ENCODE measurements at regions not wholly inside any gene's neighbourhood (a gene's known extent, or its start where the extent isn't known, plus 50 kb on each side); places are given as distances from the start of the nearest gene placed in this dataset.

DNA sequence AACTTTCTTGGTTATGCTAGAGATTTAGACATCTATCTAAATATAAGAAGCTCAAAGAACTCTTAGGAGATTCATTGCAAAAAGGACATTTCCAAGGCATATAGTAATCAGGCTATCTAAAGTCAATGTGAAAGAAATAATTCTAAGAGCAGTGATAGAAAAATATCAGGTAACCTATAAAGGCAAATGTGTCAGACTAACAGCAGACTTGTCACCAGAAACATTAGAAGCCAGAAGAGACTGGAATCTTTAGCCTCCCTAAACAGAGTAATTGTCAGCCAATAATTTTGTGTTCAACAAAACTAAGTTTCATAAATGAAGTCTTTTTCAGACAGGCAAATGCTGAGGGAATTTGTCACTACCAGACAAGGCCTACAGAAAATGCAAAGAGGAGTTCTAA is 122.0 kb upstream of the SCAF11 start:
- TF ChIP-seq, protein P1, sequence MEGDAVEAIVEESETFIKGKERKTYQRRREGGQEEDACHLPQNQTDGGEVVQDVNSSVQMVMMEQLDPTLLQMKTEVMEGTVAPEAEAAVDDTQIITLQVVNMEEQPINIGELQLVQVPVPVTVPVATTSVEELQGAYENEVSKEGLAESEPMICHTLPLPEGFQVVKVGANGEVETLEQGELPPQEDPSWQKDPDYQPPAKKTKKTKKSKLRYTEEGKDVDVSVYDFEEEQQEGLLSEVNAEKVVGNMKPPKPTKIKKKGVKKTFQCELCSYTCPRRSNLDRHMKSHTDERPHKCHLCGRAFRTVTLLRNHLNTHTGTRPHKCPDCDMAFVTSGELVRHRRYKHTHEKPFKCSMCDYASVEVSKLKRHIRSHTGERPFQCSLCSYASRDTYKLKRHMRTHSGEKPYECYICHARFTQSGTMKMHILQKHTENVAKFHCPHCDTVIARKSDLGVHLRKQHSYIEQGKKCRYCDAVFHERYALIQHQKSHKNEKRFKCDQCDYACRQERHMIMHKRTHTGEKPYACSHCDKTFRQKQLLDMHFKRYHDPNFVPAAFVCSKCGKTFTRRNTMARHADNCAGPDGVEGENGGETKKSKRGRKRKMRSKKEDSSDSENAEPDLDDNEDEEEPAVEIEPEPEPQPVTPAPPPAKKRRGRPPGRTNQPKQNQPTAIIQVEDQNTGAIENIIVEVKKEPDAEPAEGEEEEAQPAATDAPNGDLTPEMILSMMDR (IDR thresholded peaks at IDR 0.05), result no peak
- DNase-seq (no peak), ATAC-seq (no peak)
- intact Hi-C loops (cut with DNase I, micrococcal nuclease), result no loop called here
- no peaks in the 10 kb centered on the region for H3K36me3 ChIP-seq (ENCODE audit: low read depth)
- H3K9me3 ChIP-seq, result no peaks in the 10 kb centered on the region
- no peak overlapping the region for H3K4me3 ChIP-seq
- H3K4me1 ChIP-seq (ENCODE audit: low read depth), result no peaks in the 10 kb centered on the region

DNA sequence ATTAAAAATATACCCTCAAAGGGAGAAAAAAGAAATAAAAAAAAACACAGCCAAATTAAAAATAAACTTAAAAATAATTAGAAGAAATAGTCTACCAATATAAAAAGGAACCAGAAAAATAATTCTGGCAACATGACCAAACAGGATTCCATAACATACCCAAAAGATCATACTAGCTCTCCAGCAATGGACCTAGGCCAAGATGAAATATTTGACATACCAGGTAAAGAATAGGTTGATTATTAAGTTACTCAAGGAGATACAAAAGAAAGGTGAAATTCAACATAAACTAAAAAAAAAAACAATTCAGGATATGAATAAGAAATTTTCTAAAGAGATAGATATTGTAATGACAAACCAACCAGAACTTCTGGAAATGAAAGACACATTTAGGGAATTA is 121.3 kb upstream of the SCAF11 start:
- H3K4me3 ChIP-seq, result no peak overlapping the region
- ATAC-seq (no peak), DNase-seq (no peak)
- TF ChIP-seq, protein P1 (IDR thresholded peaks at IDR 0.05), result no peak
- intact Hi-C loops (cut with DNase I, micrococcal nuclease), result no loop called here
- no peaks in the 10 kb centered on the region for H3K9me3 ChIP-seq
- H3K36me3 ChIP-seq (ENCODE audit: low read depth), result no peaks in the 10 kb centered on the region
- H3K4me1 ChIP-seq (ENCODE audit: low read depth), result no peaks in the 10 kb centered on the region

DNA sequence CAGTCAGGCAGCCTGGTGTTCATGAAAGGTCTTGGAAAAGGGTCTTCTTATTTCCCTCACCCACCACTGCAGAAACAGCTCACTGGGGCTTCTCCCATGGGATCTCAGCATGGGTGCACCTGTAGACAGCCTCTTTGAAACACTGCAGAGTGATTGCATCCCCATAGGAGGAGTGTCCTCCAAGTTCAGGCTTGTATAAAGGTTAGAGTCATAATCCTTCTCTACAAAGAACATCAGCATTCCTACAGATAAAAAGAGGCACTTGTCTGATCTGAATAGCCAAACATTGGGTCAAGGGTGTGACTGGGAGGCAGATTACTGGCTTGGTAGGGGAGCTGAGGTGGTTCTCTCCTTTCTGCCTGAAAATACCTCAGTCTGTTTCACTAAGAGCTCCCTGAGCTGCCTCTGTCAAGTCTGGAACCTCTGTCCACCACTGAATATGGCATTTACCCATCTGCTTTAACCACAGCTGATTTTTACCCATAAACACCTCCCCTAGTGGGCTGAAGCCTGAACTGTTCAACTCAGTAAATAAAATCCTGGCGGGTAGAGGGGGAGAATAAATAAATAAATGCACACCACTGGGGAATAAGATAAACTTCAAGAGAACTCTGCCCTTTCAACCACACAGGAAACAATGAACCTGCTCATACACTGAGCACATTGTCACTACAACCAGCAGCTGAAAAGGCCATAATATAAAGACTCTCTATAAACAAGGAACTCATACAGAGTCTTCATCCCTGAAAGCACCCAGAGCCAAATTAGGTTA is 120.7 kb upstream of the SCAF11 start:
- no peaks in the 10 kb centered on the region for H3K36me3 ChIP-seq (ENCODE audit: low read depth)
- H3K4me3 ChIP-seq, result no peak overlapping the region
- H3K4me1 ChIP-seq (ENCODE audit: low read depth), result no peaks in the 10 kb centered on the region
- TF ChIP-seq, protein P1 (IDR thresholded peaks at IDR 0.05), result no peak
- DNase-seq, result no peak
- intact Hi-C loops (cut with DNase I, micrococcal nuclease), result no loop called here
- peak; percentile 79 for ATAC-seq
- no peaks in the 10 kb centered on the region for H3K9me3 ChIP-seq

DNA sequence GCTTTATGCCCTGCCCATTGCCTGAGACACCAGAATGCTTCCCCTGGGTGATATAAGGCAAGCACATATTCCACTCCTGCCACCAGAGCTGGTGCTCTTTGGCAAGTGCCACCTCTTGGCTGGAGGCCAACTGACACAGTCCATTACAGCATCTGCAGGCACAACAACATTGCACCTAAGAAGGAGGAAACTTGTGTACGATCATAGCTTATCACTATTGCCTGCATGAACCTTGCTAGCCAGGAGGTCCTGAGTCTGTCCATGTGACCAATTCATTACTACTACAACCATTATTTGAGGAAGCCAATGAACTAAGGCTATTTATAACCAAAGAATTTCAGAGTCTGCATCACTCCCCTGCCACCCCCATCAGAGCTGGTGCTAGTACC is 119.8 kb upstream of the SCAF11 start:
- H3K4me3 ChIP-seq, result no peak overlapping the region
- H3K36me3 ChIP-seq (ENCODE audit: low read depth), result no peaks in the 10 kb centered on the region
- DNase-seq, result peak; percentile 60 to 70 (median 63)
- intact Hi-C loops (cut with DNase I, micrococcal nuclease), result no loop called here
- no peaks in the 10 kb centered on the region for H3K9me3 ChIP-seq
- ATAC-seq, result peak; percentile 72
- TF ChIP-seq, protein P1 (IDR thresholded peaks at IDR 0.05), result no peak
- no peaks in the 10 kb centered on the region for H3K4me1 ChIP-seq (ENCODE audit: low read depth)

DNA sequence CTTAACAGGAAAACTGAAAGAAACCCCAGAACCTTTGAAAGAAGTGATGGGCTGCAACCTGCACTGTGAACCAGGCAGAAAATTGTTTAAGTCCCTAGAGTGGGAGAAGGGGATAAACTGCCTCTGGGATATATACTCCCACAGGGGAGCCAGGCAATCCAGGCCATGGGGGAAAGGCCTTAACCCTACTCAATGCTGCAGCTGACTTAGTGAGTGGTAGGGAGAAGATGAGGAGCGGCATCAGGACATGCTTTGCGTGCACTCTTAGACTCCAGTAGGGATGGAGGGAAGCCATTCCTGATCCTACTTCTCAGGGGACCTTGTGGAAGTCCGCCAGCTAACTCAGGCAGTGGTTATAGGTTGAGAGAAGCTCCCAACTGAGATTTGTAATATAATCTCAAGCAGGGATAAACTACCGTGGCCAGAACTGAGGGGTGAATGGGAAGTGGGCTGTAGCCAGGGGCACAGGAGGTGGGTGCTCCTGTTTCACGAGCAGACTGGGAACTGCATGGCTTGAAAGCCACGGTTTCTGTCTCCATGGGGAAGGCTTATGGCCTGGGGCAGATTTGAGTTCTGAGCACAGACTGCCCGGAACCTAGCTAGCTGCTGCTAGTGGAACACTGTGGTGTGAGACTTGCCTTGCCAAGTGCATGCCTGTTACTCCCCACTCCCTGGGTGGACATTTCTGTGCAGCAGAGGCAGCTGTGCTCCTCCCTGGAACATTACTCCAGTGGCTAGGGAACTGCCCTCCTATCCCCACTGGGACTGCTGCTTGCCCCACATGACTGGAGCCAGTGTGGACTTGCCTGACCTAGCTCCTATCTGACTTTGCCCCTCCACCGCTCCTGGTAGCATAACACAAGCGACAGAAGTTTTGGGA is 119.2 kb upstream of the SCAF11 start:
- Histone ChIP-seq H3K4me1 (ENCODE audit: low read depth) (no peaks in the 10 kb centered on the region), H3K36me3 (ENCODE audit: low read depth) (no peaks in the 10 kb centered on the region), H3K9me3 (no peaks in the 10 kb centered on the region), H3K4me3 (no peak overlapping the region)
- intact Hi-C loops (cut with DNase I, micrococcal nuclease), result no loop called here
- DNase-seq (no peak), ATAC-seq (no peak)
- TF ChIP-seq, protein P1 (IDR thresholded peaks at IDR 0.05), result no peak
